ENCODE measurements at regions not wholly inside any gene's neighbourhood (a gene's known extent, or its start where the extent isn't known, plus 50 kb on each side); places are given as distances from the start of the nearest gene placed in this dataset.

DNA sequence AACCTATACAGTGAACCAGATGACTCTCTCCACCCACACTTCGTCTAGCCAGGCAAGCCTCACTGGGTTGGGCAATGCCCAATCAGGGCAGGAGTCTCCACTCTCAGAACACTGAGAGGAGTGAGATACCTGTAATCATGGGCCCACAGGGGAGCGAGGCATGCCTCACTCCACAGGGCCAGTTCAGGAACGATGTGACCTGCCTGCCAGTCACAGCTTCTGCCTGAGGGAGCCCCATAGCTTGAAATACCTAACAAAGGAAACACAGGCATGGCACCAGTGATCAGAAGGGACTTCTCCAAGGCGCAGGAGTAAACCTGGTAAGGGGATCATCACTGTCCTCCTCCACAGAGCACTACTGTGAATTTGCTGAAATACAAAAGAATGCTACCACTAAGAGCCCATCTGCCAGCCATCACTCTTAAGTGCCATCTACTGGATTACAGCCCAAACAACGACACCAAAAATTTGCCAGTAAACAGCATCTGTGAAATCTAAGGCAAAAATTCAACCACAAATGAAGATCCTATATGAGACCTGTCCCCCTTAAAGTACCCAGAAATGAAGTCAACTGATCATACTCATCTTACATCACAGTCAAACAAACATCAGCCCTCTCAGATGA is 689.9 kb upstream of the SEMA6D start:
- no peaks in the 10 kb centered on the region for H3F3A ChIP-seq (ENCODE audit: insufficient read depth)
- no peaks in the 10 kb centered on the region for H3K79me2 ChIP-seq (ENCODE audit: insufficient read depth, low read length)
- no peaks in the 10 kb centered on the region for H3K27me3 ChIP-seq (ENCODE audit: low read length)
- H3K9me2 ChIP-seq (replicated peaks; ENCODE audit: insufficient read depth, low read length) = no peaks in the 10 kb centered on the region
- no peak overlapping the region for H3K27ac ChIP-seq (ENCODE audit: low read depth, low read length)
- TF ChIP-seq, protein P1, sequence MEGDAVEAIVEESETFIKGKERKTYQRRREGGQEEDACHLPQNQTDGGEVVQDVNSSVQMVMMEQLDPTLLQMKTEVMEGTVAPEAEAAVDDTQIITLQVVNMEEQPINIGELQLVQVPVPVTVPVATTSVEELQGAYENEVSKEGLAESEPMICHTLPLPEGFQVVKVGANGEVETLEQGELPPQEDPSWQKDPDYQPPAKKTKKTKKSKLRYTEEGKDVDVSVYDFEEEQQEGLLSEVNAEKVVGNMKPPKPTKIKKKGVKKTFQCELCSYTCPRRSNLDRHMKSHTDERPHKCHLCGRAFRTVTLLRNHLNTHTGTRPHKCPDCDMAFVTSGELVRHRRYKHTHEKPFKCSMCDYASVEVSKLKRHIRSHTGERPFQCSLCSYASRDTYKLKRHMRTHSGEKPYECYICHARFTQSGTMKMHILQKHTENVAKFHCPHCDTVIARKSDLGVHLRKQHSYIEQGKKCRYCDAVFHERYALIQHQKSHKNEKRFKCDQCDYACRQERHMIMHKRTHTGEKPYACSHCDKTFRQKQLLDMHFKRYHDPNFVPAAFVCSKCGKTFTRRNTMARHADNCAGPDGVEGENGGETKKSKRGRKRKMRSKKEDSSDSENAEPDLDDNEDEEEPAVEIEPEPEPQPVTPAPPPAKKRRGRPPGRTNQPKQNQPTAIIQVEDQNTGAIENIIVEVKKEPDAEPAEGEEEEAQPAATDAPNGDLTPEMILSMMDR (IDR thresholded peaks at IDR 0.05; ENCODE audit: insufficient read depth, low read length, poor library complexity, severe bottlenecking) = no peak
- no peak for TF ChIP-seq EZH2phosphoT487 (conservative IDR thresholded peaks at IDR 0.05; ENCODE audit: low read length)
- H3K4me3 ChIP-seq (ENCODE audit: insufficient read depth, low read length, poor library complexity, severe bottlenecking) = no peak overlapping the region
- H3K9me3 ChIP-seq (ENCODE audit: insufficient read depth, low read length) = no peaks in the 10 kb centered on the region
- H3K4me2 ChIP-seq (ENCODE audit: low read depth, low read length, poor library complexity, severe bottlenecking) = no peak overlapping the region
- no peak overlapping the region for H2AFZ ChIP-seq (ENCODE audit: low read depth, low read length, severe bottlenecking)
- H3K9ac ChIP-seq (ENCODE audit: low read length) = no peak overlapping the region
- H4K20me1 ChIP-seq (ENCODE audit: low read depth, low read length) = no peaks in the 10 kb centered on the region
- H3K36me3 ChIP-seq (ENCODE audit: low read length) = no peaks in the 10 kb centered on the region

DNA sequence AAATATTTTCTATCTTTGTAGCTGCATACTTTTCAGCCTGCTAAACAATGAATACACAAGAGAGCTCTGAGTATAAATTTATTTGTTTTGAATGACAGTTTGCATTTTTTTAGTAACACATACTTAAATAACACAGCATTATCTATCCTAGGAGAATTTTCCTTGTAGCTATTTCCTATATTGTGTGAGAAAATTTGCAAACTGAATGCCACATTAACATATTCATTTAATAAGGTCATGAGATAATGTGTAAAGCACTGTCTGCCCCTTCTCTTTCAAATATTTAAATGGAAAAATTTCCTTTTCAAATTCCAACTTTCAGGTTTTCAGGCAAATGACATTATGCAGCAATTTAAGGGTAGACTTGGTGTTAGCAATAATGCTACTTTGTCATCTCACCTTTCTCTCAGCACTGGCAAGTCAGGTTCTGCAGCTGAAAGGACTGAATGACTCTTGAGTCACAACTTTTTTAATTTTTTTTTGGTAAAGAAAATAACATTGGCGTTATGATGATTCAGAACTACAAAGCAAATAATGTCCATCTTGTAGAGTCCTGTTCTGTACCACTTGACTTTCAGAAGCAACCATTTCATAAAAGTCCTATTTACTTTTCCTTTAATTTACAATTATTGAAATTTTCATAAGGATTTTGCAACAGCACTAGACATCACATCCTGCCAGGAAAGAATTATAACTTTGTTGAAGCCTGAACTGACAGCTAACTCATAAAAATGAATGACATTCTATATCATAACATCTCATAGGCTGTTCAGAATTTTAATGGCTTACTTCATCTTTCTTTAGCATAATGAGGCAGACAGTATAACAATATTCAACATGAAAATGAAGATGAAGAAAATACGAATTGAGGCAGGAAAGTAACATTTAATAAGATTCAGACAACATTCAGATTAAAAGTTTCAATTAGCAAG is 681.6 kb upstream of the SEMA6D start:
- Histone ChIP-seq H3K4me3 (ENCODE audit: insufficient read depth, low read length, poor library complexity, severe bottlenecking) (no peak overlapping the region), H4K20me1 (ENCODE audit: low read depth, low read length) (no peaks in the 10 kb centered on the region), H3F3A (ENCODE audit: insufficient read depth) (no peaks in the 10 kb centered on the region), H3K36me3 (ENCODE audit: low read length) (no peaks in the 10 kb centered on the region), H3K27me3 (ENCODE audit: low read length) (no peaks in the 10 kb centered on the region), H2AFZ (ENCODE audit: low read depth, low read length, severe bottlenecking) (no peak overlapping the region), H3K9ac (ENCODE audit: low read length) (no peak overlapping the region), H3K9me2 (replicated peaks; ENCODE audit: insufficient read depth, low read length) (no peaks in the 10 kb centered on the region), H3K79me2 (ENCODE audit: insufficient read depth, low read length) (no peaks in the 10 kb centered on the region), H3K27ac (ENCODE audit: low read depth, low read length) (no peak overlapping the region), H3K9me3 (ENCODE audit: insufficient read depth, low read length) (no peaks in the 10 kb centered on the region), H3K4me2 (ENCODE audit: low read depth, low read length, poor library complexity, severe bottlenecking) (no peak overlapping the region)
- TF ChIP-seq, protein P1 (IDR thresholded peaks at IDR 0.05; ENCODE audit: insufficient read depth, low read length, poor library complexity, severe bottlenecking) = no peak

DNA sequence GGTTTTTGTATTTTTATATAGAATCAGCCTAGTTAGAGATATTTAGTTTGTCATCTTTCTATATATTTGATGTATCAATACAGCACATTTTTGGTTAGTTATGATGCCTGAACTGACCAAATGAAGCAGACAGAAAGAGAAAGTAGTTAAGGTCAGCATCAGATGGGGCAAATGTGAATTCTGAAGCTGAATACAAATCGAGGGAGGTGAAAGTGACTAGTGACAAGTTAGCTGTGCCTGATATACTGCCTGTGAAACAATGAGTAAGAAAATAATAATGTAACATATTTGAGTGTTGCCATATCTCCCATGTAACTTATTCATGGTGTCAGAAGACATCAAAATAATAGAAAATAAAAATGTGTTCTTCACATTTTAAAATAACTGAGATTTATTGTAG is 680.3 kb upstream of the SEMA6D start:
- H3K9ac ChIP-seq (ENCODE audit: low read length) = no peak overlapping the region
- no peaks in the 10 kb centered on the region for H3K36me3 ChIP-seq (ENCODE audit: low read length)
- no peaks in the 10 kb centered on the region for H3F3A ChIP-seq (ENCODE audit: insufficient read depth)
- H3K27ac ChIP-seq (ENCODE audit: low read depth, low read length) = no peak overlapping the region
- TF ChIP-seq EZH2phosphoT487 (conservative IDR thresholded peaks at IDR 0.05; ENCODE audit: low read length) = no peak
- TF ChIP-seq, protein P1 (IDR thresholded peaks at IDR 0.05; ENCODE audit: insufficient read depth, low read length, poor library complexity, severe bottlenecking) = no peak
- no peaks in the 10 kb centered on the region for H3K79me2 ChIP-seq (ENCODE audit: insufficient read depth, low read length)
- no peak overlapping the region for H3K4me3 ChIP-seq (ENCODE audit: insufficient read depth, low read length, poor library complexity, severe bottlenecking)
- no peaks in the 10 kb centered on the region for H3K9me3 ChIP-seq (ENCODE audit: insufficient read depth, low read length)
- no peaks in the 10 kb centered on the region for H4K20me1 ChIP-seq (ENCODE audit: low read depth, low read length)
- no peaks in the 10 kb centered on the region for H3K9me2 ChIP-seq (replicated peaks; ENCODE audit: insufficient read depth, low read length)
- no peak overlapping the region for H3K4me2 ChIP-seq (ENCODE audit: low read depth, low read length, poor library complexity, severe bottlenecking)
- no peaks in the 10 kb centered on the region for H3K27me3 ChIP-seq (ENCODE audit: low read length)
- no peak overlapping the region for H2AFZ ChIP-seq (ENCODE audit: low read depth, low read length, severe bottlenecking)

Data from SU-DHL-6 (cell line).